Stimulated activated naive CD8-positive, alpha-beta T cell treated with anti-CD3 and anti-CD28 coated beads, Interleukin-15, amount 100 ng/mL, for 72 hours (primary cell): ENCODE measurements at regions not wholly inside any gene's neighbourhood (a gene's known extent, or its start where the extent isn't known, plus 50 kb on each side); places are given as distances from the start of the nearest gene placed in this dataset.
"Not testable (repeated sequence)": the region's sequence is repeated elsewhere in the genome, so short reads cannot be mapped to it uniquely, and the experiment has no call there.

Source experiments
- ATAC-seq: fragments of 150-1000 bp; cut with Tn5 transposase; 2 replicates; pipeline ENCODE4 v1.10.0; 2021; ENCODE audit warnings: mild to moderate bottlenecking, moderate library complexity
- DNase-seq, 2 donors: peaks; one replicate each; pipeline ENCODE4 v3.0.0; 2021 to 2022
- H3K27ac Mint-ChIP-seq, 2 donors: one replicate each; pipeline ENCODE4 v1.8.0; 2022; ENCODE audit warnings: mild to moderate bottlenecking in 2 of 2, mixed read lengths in 2 of 2, moderate library complexity in 2 of 2
- H3K27me3 Mint-ChIP-seq: one replicate; pipeline ENCODE4 v1.8.0; 2022; ENCODE audit warnings: mixed read lengths
- H3K4me1 Mint-ChIP-seq: one replicate; pipeline ENCODE4 v1.8.0; 2022; ENCODE audit warnings: mild to moderate bottlenecking, mixed read lengths
- H3K4me3 Mint-ChIP-seq, 2 donors: one replicate each; pipeline ENCODE4 v1.8.0; 2022; ENCODE audit warnings: mild to moderate bottlenecking in 2 of 2, mixed read lengths in 2 of 2, moderate library complexity in 1 of 2
- H3K9me3 Mint-ChIP-seq, 2 donors: one replicate each; pipeline ENCODE4 v1.8.0; 2022; ENCODE audit warnings: mixed read lengths in 2 of 2

DNA sequence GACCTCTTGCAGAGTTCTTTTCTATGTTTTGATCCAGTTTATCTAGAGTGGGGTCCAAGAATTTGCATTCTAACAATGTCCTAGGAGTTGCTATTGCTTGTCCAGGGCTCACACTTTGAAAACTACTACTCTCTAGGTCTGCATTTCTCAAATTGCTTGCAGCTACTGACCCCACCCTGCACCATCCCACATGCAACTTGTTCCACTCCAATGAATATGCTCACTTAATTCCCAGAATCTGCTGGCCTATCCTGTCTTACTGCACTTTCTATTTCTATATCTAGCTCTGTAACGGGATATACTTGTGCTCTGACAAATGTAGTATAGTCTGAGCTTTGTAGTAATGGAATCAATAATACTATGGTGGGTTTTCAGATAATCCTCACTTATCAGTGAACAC is 570.3 kb downstream of the IQCM start:
- no peaks in the 10 kb centered on the region for H3K4me1 Mint-ChIP-seq
- H3K9me3 Mint-ChIP-seq: peaks cover 0 to 4% of the 10 kb centered on the region in 2 donors
- H3K27ac Mint-ChIP-seq: no peak overlapping the region
- no peak overlapping the region for H3K4me3 Mint-ChIP-seq
- H3K27me3 Mint-ChIP-seq: no peaks in the 10 kb centered on the region
- DNase-seq: no peak
- ATAC-seq: no peak

DNA sequence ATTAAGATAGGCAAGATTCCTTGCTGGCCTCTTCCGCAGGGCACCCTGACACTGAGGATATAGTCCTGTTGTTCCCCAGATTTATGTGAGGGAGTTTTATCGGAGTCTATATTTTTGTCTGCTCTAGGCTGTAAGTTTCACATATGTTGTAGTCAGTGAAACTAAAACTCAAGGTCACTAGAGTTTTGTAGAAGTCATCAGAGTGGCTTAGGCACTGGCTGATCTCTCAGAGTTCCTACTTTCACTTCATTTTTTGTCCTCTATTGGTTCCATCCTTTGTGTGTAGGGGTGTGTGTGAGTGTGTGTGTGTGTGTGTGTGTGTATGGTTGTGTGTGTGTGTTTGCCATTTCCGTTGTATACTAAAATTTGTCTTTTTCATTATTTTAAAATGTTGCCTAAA is 577.5 kb downstream of the IQCM start:
- Mint-ChIP-seq H3K9me3 (peaks cover 0 to 4% of the 10 kb centered on the region in 2 donors), H3K27ac (no peak overlapping the region)
- no peak for ATAC-seq

DNA sequence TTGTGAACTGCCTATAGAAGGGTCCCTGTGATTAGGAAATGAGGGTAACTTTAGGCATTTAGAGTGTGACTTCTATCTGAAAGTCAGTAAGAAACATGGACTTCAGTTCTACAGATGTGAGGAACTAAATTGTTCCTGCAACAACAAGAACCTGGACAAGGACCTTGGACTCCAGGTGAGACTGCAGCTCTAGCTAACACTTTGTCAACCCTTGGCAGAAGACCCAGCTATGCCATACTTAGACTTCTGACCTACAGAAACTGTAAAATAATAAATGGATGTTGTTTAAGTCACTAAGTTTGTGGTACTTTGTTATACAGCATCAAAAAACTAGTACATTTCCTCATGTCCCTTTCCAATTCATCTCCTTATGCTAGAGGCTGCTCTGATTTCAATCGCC is 580.8 kb downstream of the IQCM start:
- H3K4me3 Mint-ChIP-seq: no peak overlapping the region
- H3K9me3 Mint-ChIP-seq: peaks cover 0 to 13% of the 10 kb centered on the region in 2 donors
- DNase-seq (no peak), ATAC-seq (no peak)
- H3K27me3 Mint-ChIP-seq: no peaks in the 10 kb centered on the region
- H3K4me1 Mint-ChIP-seq: no peaks in the 10 kb centered on the region
- no peak overlapping the region for H3K27ac Mint-ChIP-seq

More for the DNA sequence above, 577.5 kb downstream of the IQCM start:
- H3K4me3 Mint-ChIP-seq: no peak overlapping the region
- DNase-seq: no peak
- no peaks in the 10 kb centered on the region for H3K4me1 Mint-ChIP-seq
- no peaks in the 10 kb centered on the region for H3K27me3 Mint-ChIP-seq

DNA sequence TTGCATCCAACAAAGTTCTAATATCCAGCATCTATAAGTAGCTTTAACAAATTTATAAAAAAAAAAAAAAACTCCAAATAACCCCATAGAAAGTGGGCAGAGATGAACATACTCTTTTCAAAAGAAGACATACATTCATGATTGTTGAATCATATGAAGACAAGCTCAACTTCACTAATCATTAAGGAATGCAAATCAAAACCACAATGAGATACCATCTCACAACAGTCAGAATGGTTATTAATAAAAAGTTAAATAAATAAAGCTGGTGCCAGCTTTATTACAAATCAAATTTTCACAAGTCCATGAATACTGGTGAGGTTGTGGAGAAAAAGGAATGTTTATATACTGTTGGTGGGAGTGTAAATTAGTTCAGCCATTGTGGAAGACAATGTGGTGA is 592.0 kb downstream of the IQCM start:
- Mint-ChIP-seq H3K9me3 (peaks cover 25 to 45% of the 10 kb centered on the region in 2 donors), H3K27ac (no peak overlapping the region), H3K27me3 (no peaks in the 10 kb centered on the region), H3K4me1 (no peaks in the 10 kb centered on the region), H3K4me3 (no peak overlapping the region)
- ATAC-seq (no peak), DNase-seq (no peak)

DNA sequence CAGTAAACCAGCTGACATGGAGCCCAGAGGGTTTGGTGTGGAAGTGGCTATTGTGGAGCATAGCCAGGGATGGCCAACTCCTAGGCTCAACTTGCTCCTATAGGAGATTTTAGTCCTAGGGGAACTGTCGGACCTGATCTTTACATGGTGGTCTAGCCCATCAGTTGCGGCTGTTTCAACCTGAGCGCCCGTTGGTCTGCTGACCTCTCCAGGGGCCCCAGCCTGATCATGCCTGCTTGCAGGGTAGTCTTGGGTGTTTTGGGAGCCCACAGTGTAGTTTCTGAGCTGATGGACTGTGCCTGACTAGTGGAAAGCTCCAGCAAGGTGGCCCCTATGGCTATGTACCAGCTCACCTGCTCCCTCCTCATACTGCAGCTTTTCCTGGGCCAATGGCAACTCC is 597.0 kb downstream of the IQCM start:
- Mint-ChIP-seq H3K4me3 (no peak overlapping the region), H3K9me3 (peaks cover 30 to 49% of the 10 kb centered on the region in 2 donors), H3K27me3 (no peaks in the 10 kb centered on the region), H3K4me1 (no peaks in the 10 kb centered on the region), H3K27ac (no peak overlapping the region)
- no peak for DNase-seq
- no peak for ATAC-seq

DNA sequence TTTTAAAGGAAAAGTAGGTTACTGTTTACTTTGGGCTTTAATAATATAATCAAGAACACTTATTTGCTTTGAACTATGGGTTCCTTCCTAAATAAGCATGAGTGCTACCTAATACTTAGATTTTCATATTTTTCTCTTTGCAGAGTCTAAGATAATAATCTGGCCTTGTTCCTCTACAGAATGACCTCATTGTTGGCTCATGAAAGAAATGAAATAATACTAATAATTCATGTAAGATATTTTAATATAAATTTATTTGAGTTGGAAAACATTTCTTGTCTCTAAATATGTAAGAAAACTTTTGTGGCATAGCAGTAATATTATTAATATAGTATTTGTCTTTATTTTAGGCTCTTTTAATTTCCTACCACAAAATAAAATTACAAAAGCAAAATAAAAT is 601.3 kb downstream of the IQCM start:
- no peaks in the 10 kb centered on the region for H3K4me1 Mint-ChIP-seq
- peaks cover 6 to 16% of the 10 kb centered on the region in 2 donors for H3K9me3 Mint-ChIP-seq
- no peak overlapping the region for H3K27ac Mint-ChIP-seq
- no peak for ATAC-seq
- DNase-seq: no peak
- no peaks in the 10 kb centered on the region for H3K27me3 Mint-ChIP-seq
- H3K4me3 Mint-ChIP-seq: no peak overlapping the region

DNA sequence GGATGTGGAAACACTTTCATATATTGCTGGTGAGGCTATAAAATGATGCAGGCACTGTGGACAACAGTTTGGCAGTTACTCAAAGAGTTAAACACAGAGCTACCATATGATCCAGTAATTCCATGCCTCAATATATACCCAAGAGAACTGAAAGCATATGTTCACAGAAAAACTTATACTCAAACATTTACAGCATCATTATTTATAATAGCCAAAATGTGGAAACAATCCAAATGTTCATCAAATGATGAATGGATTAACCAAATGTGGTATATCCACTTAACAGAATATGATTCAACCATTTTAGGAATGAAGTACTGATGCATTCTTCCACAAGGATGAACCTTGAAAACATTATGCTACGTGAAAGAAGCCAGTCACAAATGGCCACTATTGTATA is 603.8 kb downstream of the IQCM start:
- H3K9me3 Mint-ChIP-seq: no peaks in the 10 kb centered on the region
- H3K27me3 Mint-ChIP-seq: no peaks in the 10 kb centered on the region
- H3K4me3 Mint-ChIP-seq: no peak overlapping the region
- H3K4me1 Mint-ChIP-seq: no peaks in the 10 kb centered on the region
- ATAC-seq (no peak), DNase-seq (no peak)
- H3K27ac Mint-ChIP-seq: no peak overlapping the region

DNA sequence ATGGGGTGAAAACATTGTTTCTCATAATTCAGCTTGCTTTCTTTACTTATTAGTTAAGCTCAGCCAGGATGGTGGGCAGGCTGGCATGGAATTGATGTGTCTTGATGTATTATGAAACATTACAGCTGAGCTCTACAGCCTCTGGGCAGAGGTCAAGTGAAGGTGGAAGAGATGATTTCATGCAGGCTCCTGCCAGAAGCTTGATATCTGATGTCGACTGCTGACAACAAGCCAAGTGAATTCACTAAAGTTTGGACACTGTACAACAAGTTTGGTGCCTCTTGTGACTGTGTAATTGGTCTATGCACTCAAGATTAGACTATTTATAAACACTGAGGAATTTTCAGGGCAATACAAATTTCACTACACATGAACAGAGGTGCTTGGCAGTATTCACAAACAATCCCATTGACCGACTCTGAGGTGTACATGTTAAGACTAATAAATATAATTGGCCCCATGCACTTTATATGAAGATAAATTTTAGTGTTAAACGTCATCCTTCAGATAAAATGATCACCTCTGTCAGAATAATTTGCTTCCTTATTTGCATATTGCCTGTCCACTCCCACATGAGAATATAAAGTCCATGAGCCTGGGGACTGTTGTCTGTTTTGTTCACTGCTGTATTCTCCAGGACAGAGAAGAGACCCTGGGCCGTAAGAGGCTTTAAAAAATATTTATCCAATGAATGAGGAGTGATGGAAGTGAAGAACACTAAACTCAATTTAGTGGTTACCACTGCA is 612.2 kb downstream of the IQCM start:
- no peak for ATAC-seq
- no peak overlapping the region for H3K4me3 Mint-ChIP-seq
- DNase-seq: no peak
- H3K9me3 Mint-ChIP-seq: no peaks in the 10 kb centered on the region
- no peaks in the 10 kb centered on the region for H3K4me1 Mint-ChIP-seq
- H3K27ac Mint-ChIP-seq: no peak overlapping the region
- H3K27me3 Mint-ChIP-seq: no peaks in the 10 kb centered on the region

DNA sequence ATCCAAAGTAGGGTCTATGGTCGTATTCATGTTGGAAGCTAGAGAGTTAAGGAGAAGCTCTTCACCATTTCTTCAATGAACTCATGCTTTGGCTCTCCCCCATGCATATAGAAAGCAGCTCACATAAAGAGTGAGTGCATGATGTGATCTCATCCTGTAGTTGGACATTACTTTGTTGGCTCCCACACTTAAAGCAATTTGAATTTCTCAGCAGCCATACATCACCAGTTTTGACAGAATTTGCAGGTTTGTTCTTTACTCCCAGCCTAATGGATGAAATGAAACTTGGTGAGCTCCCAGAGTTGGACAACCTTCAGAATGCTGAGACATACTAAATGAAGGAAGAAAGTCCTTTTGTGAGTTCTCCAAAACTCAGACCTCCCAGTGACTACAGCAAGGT is 613.5 kb downstream of the IQCM start:
- Mint-ChIP-seq H3K27ac (no peak overlapping the region), H3K9me3 (no peaks in the 10 kb centered on the region)
- DNase-seq: no peak

DNA sequence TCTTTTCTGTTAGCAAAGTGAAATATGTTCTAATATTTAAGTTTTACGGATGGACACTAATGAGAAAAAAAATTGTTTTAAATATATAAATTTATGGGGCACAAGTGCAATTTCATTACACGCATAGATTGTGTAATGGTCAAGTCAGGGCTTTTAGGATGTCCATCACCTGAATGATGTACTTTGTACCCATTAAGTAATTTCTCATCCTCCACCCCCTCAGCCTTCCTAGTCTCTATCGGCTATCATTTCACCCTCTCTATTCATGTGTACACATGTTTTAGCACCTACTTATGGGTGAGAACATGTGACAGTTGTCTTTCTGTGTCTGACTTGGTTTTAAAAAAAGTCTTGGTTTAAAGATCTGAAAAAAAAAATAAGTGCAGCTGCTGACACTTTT is 616.0 kb downstream of the IQCM start:
- Mint-ChIP-seq H3K27ac (no peak overlapping the region), H3K4me3 (no peak overlapping the region), H3K9me3 (no peaks in the 10 kb centered on the region), H3K27me3 (no peaks in the 10 kb centered on the region), H3K4me1 (no peaks in the 10 kb centered on the region)
- DNase-seq (no peak), ATAC-seq (no peak)

More for the DNA sequence above, 613.5 kb downstream of the IQCM start:
- no peak overlapping the region for H3K4me3 Mint-ChIP-seq
- no peaks in the 10 kb centered on the region for H3K4me1 Mint-ChIP-seq
- no peaks in the 10 kb centered on the region for H3K27me3 Mint-ChIP-seq
- no peak for ATAC-seq

DNA sequence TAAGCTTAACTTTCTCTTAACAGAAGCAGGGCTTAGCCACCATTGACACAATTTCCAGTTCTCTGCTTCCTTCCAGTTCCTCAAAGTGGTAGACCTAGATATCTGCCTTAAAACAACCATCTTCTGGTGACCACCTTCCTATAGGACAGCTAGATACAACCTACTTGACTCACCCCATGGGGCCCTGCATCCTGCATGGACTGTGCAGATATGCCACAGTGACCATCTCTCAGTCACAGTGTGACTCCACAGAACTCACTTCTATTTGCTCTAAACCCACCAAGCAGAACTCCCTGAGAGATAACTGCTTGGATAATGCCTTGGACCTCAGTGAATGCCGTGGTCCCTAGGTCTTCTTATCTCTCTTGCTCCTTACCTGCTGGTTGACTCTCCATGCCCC is 621.6 kb downstream of the IQCM start:
- Mint-ChIP-seq H3K4me3 (no peak overlapping the region), H3K9me3 (no peaks in the 10 kb centered on the region), H3K4me1 (no peaks in the 10 kb centered on the region), H3K27ac (no peak overlapping the region), H3K27me3 (no peaks in the 10 kb centered on the region)
- DNase-seq (no peak), ATAC-seq (no peak)

DNA sequence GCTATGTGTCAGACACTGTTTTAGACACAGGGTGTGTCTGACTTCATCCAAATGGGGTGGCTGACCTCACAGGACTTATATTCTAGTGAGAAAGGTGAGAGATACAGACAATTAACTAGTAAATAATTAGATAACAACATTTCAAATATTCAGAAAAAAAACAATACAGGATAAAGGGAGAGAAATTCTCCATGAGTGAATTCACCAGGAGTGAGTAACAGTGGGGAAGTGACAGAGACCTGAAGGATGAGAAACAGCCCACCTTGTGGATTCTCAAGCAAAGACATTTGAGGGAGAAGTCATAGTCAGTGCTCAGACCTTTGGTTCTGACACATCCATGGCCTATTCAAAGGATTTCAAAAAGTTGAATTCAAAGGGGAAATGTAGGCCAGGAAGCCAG is 627.9 kb downstream of the IQCM start:
- ATAC-seq (no peak), DNase-seq (no peak)
- Mint-ChIP-seq H3K27ac (no peak overlapping the region), H3K4me1 (no peaks in the 10 kb centered on the region), H3K4me3 (no peak overlapping the region), H3K9me3 (no peaks in the 10 kb centered on the region), H3K27me3 (no peaks in the 10 kb centered on the region)

DNA sequence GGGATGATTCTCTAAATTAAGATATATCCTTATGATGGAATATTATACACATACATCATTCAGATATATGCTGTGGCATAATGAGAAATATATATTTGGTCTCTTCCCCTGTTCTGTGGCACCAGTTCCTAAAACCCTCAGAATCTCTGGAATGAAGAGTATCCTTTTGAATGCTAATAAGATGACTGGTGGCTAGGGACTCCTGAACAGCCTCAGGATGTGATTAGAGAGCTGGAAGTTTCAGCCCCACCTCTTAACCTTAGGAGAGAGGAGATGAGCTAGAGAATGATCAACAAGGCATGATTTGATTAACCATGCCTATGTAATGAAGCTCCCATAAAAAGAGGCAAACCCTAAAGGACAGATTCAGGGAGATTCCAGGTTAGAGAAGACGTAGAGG is 632.0 kb downstream of the IQCM start:
- Mint-ChIP-seq H3K27me3 (no peaks in the 10 kb centered on the region), H3K9me3 (peaks cover 3 to 5% of the 10 kb centered on the region in 2 donors), H3K27ac (no peak overlapping the region), H3K4me3 (no peak overlapping the region), H3K4me1 (no peaks in the 10 kb centered on the region)
- no peak for DNase-seq
- ATAC-seq: no peak

DNA sequence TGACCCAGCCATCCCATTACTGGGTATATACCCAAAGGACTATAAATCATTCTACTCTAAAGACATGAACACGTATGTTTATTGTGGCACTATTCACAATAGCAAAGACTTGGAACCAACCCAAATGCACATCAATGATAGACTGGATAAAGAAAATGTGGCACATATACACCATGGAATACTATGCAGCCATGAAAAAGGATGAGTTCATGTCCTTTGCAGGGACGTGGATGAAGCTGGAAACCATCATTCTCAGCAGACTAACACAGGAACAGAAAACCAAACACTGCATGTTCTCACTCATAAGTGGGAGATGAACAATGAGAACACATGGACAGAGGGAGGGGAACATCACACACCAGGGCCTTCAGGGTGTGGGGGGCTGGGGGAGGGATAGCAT is 634.2 kb downstream of the IQCM start:
- not testable (repeated sequence) for DNase-seq, H3K27ac Mint-ChIP-seq, H3K27me3 Mint-ChIP-seq, H3K4me3 Mint-ChIP-seq, ATAC-seq, H3K4me1 Mint-ChIP-seq
- peaks cover 8 to 18% of the 10 kb centered on the region in 2 donors for H3K9me3 Mint-ChIP-seq

DNA sequence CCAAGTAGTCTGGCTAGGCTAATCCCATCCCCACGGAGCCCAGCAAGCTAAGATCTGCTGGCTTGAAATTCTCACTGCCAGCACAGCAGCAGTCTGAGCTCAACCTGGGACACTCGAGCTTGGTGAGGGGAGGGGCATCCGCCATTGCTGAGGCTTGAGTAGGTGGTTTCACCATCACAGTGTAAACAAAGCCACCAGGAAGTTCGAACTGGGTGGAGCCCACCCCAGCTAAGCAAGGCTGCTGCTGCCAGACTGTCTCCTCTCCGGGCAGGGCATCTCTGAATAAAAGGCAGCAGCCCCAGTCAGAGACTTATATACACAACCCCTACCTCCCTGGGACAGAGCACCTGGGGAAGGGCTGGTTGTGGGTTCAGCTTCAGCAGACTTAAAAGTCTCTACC is 639.6 kb downstream of the IQCM start:
- DNase-seq (no peak), ATAC-seq (no peak)
- Mint-ChIP-seq H3K4me3 (no peak overlapping the region), H3K9me3 (peaks cover 8 to 20% of the 10 kb centered on the region in 2 donors), H3K4me1 (no peaks in the 10 kb centered on the region), H3K27me3 (no peaks in the 10 kb centered on the region), H3K27ac (no peak overlapping the region)

DNA sequence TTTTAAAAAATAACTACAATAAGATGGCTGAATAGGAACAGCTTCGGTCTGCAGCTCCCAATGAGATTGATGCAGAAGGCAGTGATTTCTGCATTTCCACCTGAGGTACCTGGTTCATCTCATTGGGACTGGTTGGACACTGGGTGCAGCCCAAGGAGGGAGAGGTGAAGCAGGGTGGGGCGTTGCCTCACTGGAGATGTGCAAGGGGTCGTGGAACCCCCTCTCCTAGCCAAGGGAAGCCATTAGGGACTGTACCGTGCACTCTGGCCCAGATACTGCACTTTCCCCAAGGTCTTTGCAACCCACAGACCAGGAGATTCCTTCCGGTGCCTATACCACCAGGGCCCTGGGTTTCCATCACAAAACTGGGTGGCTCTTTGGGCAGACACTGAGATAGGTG is 640.1 kb downstream of the IQCM start:
- no peaks in the 10 kb centered on the region for H3K27me3 Mint-ChIP-seq
- no peak overlapping the region for H3K4me3 Mint-ChIP-seq
- H3K9me3 Mint-ChIP-seq: peaks cover 8 to 20% of the 10 kb centered on the region in 2 donors
- no peak overlapping the region for H3K27ac Mint-ChIP-seq
- no peak for ATAC-seq
- H3K4me1 Mint-ChIP-seq: no peaks in the 10 kb centered on the region
- no peak for DNase-seq
